CD4-positive, alpha-beta T cell (primary cell): ENCODE measurements at regions not wholly inside any gene's neighbourhood (a gene's known extent, or its start where the extent isn't known, plus 50 kb on each side); places are given as distances from the start of the nearest gene placed in this dataset.

Experiments
- ATAC-seq: fragments of 200-7000 bp; cut with Tn5 transposase; one replicate; pipeline ENCODE4 v1.10.0; 2022; ENCODE audit warnings: mild to moderate bottlenecking; ENCODE audit not compliant: poor library complexity
- CTCF ChIA-PET: fragments of 350-600 bp; sonication (Branson Sonifier 250); formaldehyde crosslinking; loops from one replicate; lab custom pipeline; 2021; ENCODE audit warnings: antibody characterized with exemption, inconsistent platforms; lab: Charles Lee
- POLR2A ChIA-PET: fragments of 350-600 bp; sonication (Branson Sonifier 250); formaldehyde crosslinking; loops from one replicate; lab custom pipeline; 2021; ENCODE audit warnings: antibody characterized with exemption, inconsistent platforms; lab: Charles Lee
- DNase-seq, 14 experiments: peaks; one replicate each; pipeline ENCODE4 v3.0.0-alpha.2; 2013 to 2020; ENCODE audit warnings: mixed read lengths in 2 of 14
- H3K27ac ChIP-seq, 2 donors: one replicate each; pipeline versions ENCODE4 v1.5.1 to v1.7.0; 2013; ENCODE audit warnings: low read length in 2 of 2, low read depth in 1 of 2, mild to moderate bottlenecking in 1 of 2
- H3K27me3 ChIP-seq, 2 experiments: 1 replicate in 1 of 2; 2 replicates in 1 of 2; pipeline versions ENCODE4 v1.6.1 to v1.7.0; 2013; ENCODE audit warnings: low read length in 2 of 2, control low read depth in 1 of 2, mild to moderate bottlenecking in 1 of 2, moderate library complexity in 1 of 2; ENCODE audit not compliant: insufficient read depth in 2 of 2, control insufficient read depth in 1 of 2
- H3K36me3 ChIP-seq: one replicate; pipeline ENCODE4 v1.6.1; 2013; ENCODE audit warnings: low read length, control low read depth; ENCODE audit not compliant: insufficient read depth
- H3K4me1 ChIP-seq: one replicate; pipeline ENCODE4 v1.6.1; 2013; ENCODE audit warnings: low read length, control low read depth; ENCODE audit not compliant: insufficient read depth
- H3K4me3 ChIP-seq: one replicate; pipeline ENCODE4 v1.5.1; 2013; ENCODE audit warnings: mild to moderate bottlenecking, low read length, moderate library complexity
- H3K9me3 ChIP-seq, 2 experiments: 1 replicate in 1 of 2; 2 replicates in 1 of 2; pipeline versions ENCODE4 v1.6.1 to v1.7.0; 2013; ENCODE audit warnings: low read length in 2 of 2, mild to moderate bottlenecking in 2 of 2, control low read depth in 1 of 2, moderate library complexity in 1 of 2; ENCODE audit not compliant: control insufficient read depth in 1 of 2, insufficient read depth in 1 of 2
- H3K27ac Mint-ChIP-seq: one replicate; pipeline ENCODE4 v1.8.0; 2020; ENCODE audit warnings: mixed read lengths
- H3K27me3 Mint-ChIP-seq: one replicate; pipeline ENCODE4 v1.8.0; 2021; ENCODE audit warnings: mixed read lengths
- H3K36me3 Mint-ChIP-seq: one replicate; pipeline ENCODE4 v1.8.0; 2021; ENCODE audit warnings: low read depth, mixed read lengths
- H3K4me1 Mint-ChIP-seq: one replicate; pipeline ENCODE4 v1.8.0; 2021; ENCODE audit warnings: low read depth, mixed read lengths
- H3K4me3 Mint-ChIP-seq: one replicate; pipeline ENCODE4 v1.8.0; 2020; ENCODE audit warnings: mild to moderate bottlenecking, mixed read lengths
- H3K9me3 Mint-ChIP-seq: one replicate; pipeline ENCODE4 v1.8.0; 2020; ENCODE audit warnings: mixed read lengths
- intact Hi-C, 2 experiments: fragments of 100-400 bp; cut with DNase I in 1 of 2; cut with micrococcal nuclease in 1 of 2; formaldehyde crosslinking; loops; one replicate each; pipeline versions ENCODE4 v1.15.1 to v1.9.0; 2023 to 2025; cut with DNase I, micrococcal nuclease
- TF ChIP-seq, protein P1 (sequence below): fragments of 200-600 bp; IDR thresholded peaks from one replicate; pipeline ENCODE4 v1.8.0; 2022; ENCODE audit warnings: antibody characterized with exemption, mild to moderate bottlenecking

DNA sequence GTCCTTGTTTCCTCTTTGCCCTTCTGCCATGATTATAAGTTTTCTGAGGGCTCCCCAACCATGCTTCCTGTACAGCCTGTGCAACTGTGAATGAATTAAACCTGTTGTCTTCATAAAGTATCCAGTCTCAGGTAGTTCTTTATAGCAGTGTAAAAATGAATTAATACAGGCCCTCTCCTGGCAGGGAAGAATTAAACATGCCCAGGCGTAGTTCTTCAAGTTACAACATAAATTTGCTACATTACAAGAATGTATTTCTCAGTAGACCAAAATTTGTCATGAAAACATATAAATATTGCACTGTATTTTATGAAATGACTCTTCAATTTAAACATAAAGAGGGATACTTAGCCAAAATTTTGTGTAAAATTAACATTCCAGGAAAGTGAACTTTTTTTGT lies 1089.9 kb upstream of the PCDH10 start:
- Histone ChIP-seq H3K4me3 (no peak overlapping the region), H3K4me1 (no peaks in the 10 kb centered on the region), H3K27me3 (no peaks in the 10 kb centered on the region), H3K36me3 (no peaks in the 10 kb centered on the region), H3K27ac (no peak overlapping the region), H3K9me3 (peaks cover 0 to 21% of the 10 kb centered on the region in 2 experiments)
- Mint-ChIP-seq H3K4me1 (no peaks in the 10 kb centered on the region), H3K27me3 (no peaks in the 10 kb centered on the region), H3K27ac (no peak overlapping the region), H3K9me3 (peaks cover 2% of the 10 kb centered on the region), H3K36me3 (no peaks in the 10 kb centered on the region), H3K4me3 (no peak overlapping the region)
- POLR2A ChIA-PET, result no interaction called here
- CTCF ChIA-PET, result no interaction called here
- no peak for DNase-seq
- intact Hi-C loops, result no loop called here
- no peak for ATAC-seq
- TF ChIP-seq, protein P1, sequence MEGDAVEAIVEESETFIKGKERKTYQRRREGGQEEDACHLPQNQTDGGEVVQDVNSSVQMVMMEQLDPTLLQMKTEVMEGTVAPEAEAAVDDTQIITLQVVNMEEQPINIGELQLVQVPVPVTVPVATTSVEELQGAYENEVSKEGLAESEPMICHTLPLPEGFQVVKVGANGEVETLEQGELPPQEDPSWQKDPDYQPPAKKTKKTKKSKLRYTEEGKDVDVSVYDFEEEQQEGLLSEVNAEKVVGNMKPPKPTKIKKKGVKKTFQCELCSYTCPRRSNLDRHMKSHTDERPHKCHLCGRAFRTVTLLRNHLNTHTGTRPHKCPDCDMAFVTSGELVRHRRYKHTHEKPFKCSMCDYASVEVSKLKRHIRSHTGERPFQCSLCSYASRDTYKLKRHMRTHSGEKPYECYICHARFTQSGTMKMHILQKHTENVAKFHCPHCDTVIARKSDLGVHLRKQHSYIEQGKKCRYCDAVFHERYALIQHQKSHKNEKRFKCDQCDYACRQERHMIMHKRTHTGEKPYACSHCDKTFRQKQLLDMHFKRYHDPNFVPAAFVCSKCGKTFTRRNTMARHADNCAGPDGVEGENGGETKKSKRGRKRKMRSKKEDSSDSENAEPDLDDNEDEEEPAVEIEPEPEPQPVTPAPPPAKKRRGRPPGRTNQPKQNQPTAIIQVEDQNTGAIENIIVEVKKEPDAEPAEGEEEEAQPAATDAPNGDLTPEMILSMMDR, result no peak

DNA sequence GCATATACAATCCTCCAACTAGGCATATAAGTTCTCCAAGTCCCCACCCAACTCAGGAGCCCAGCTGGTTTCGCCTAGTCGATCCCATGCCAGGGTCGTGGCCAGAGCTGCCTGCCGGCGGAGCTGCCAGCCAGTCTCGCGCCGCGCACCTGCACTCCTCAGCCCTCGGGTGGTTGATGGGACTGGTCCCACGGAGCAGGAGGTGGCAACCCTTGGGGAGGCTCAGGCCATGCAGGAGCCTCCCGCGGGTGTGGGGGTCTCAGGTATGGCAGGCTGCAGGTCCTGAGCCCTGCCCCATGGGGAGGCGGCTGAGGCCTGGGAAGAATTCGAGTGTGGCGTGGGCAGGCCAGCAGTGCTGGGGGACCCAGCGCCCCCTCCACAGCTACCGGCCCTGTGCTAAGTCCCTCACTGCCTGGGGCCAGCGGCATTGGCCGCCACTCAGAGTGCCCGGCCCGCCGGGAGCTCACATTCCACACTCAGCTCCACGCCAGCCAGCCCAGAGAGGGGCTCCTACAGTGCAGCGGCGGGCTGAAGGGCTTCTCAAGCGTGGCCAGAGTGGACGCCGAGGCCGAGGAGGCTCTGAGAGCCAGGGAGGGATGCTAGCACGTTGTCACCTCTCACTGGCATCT lies 1086.4 kb upstream of the PCDH10 start:
- no peaks in the 10 kb centered on the region for H3K4me1 Mint-ChIP-seq
- Histone ChIP-seq H3K27me3 (no peaks in the 10 kb centered on the region), H3K36me3 (no peaks in the 10 kb centered on the region), H3K4me1 (no peaks in the 10 kb centered on the region), H3K4me3 (no peak overlapping the region), H3K27ac (no peak overlapping the region), H3K9me3 (peaks cover 0 to 21% of the 10 kb centered on the region in 2 experiments)
- ATAC-seq, result no peak
- H3K27ac Mint-ChIP-seq, result no peak overlapping the region
- peaks cover 2% of the 10 kb centered on the region for H3K9me3 Mint-ChIP-seq
- intact Hi-C loops, result no loop called here
- H3K36me3 Mint-ChIP-seq, result no peaks in the 10 kb centered on the region
- H3K27me3 Mint-ChIP-seq, result no peaks in the 10 kb centered on the region
- TF ChIP-seq, protein P1, result no peak
- no peak overlapping the region for H3K4me3 Mint-ChIP-seq
- POLR2A ChIA-PET, result no interaction called here
- CTCF ChIA-PET, result no interaction called here
- DNase-seq, result peak in 1 of 14 experiments; percentile 6

DNA sequence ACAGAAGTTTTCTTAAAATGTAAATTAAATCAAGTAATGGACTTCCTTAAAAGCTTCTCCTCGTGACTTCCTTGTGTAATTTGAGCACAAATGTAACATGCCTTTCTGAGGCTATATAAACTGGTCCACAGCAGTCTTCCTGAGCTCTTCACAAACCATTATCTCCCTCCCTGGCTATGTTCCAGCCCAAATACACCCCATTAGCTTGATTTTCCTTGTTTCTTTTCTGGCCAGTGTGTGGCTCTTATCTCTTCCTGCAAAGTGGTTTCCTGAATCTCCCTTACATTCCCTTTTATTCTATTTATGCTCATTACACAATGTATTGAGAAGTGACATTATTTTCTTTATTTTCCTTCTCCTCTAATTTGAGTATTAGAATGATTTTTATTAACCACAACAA lies 1085.3 kb upstream of the PCDH10 start:
- H3K27me3 Mint-ChIP-seq, result no peaks in the 10 kb centered on the region
- Histone ChIP-seq H3K4me1 (no peaks in the 10 kb centered on the region), H3K4me3 (no peak overlapping the region), H3K36me3 (no peaks in the 10 kb centered on the region), H3K9me3 (peaks cover 0 to 17% of the 10 kb centered on the region in 2 experiments), H3K27ac (no peak overlapping the region), H3K27me3 (no peaks in the 10 kb centered on the region)
- H3K9me3 Mint-ChIP-seq, result no peaks in the 10 kb centered on the region
- no peak overlapping the region for H3K27ac Mint-ChIP-seq
- ChIA-PET POLR2A (no interaction called here), CTCF (no interaction called here)
- H3K36me3 Mint-ChIP-seq, result no peaks in the 10 kb centered on the region
- intact Hi-C loops, result no loop called here
- no peak overlapping the region for H3K4me3 Mint-ChIP-seq
- H3K4me1 Mint-ChIP-seq, result no peaks in the 10 kb centered on the region
- DNase-seq, result no peak
- ATAC-seq, result no peak
- TF ChIP-seq, protein P1, result no peak
